Stimulated activated memory B cell treated with anti-CD40 and anti-IgM and Interleukin-4, amounts not matched to agents 10 μg/mL and 1 μg/mL and 100 μg/mL, for 72 hours (primary cell): ENCODE measurements at regions not wholly inside any gene's neighbourhood (a gene's known extent, or its start where the extent isn't known, plus 50 kb on each side); places are given as distances from the start of the nearest gene placed in this dataset.

ENCODE experiments used
- ATAC-seq: fragments of 150-1000 bp; cut with Tn5 transposase; 2 replicates; pipeline ENCODE4 v1.10.0; 2021
- H3K27ac Mint-ChIP-seq: one replicate; pipeline ENCODE4 v1.8.0; 2022; ENCODE audit warnings: mild to moderate bottlenecking, mixed read lengths
- H3K27me3 Mint-ChIP-seq: one replicate; pipeline ENCODE4 v1.8.0; 2022; ENCODE audit warnings: mixed read lengths
- H3K36me3 Mint-ChIP-seq: one replicate; pipeline ENCODE4 v1.8.0; 2022; ENCODE audit warnings: mixed read lengths
- H3K4me1 Mint-ChIP-seq: one replicate; pipeline ENCODE4 v1.8.0; 2022; ENCODE audit warnings: mixed read lengths
- H3K4me3 Mint-ChIP-seq: one replicate; pipeline ENCODE4 v1.8.0; 2022; ENCODE audit warnings: mild to moderate bottlenecking, moderate library complexity, mixed read lengths
- H3K9me3 Mint-ChIP-seq: one replicate; pipeline ENCODE4 v1.8.0; 2022; ENCODE audit warnings: mixed read lengths

- Mint-ChIP-seq H3K4me1 (no peaks in the 10 kb centered on the region), H3K36me3 (no peaks in the 10 kb centered on the region), H3K4me3 (no peak overlapping the region), H3K27ac (no peak overlapping the region), H3K27me3 (peaks cover 6% of the 10 kb centered on the region), H3K9me3 (no peaks in the 10 kb centered on the region)
- no peak for ATAC-seq
Observed at GRCh38 chr4:86532851-86533250, 61.3 kb upstream of the PTPN13 start.

GRCh38 chr4:86536151-86536550, 58.0 kb upstream of the PTPN13 start:
- no peaks in the 10 kb centered on the region for H3K9me3 Mint-ChIP-seq
- peaks cover 18% of the 10 kb centered on the region for H3K27me3 Mint-ChIP-seq
- no peak for ATAC-seq
- no peaks in the 10 kb centered on the region for H3K36me3 Mint-ChIP-seq
- no peaks in the 10 kb centered on the region for H3K4me1 Mint-ChIP-seq
- no peak overlapping the region for H3K4me3 Mint-ChIP-seq
- H3K27ac Mint-ChIP-seq, result no peak overlapping the region

GRCh38 chr4:86542319-86543027, 51.6 kb upstream of the PTPN13 start:
- H3K9me3 Mint-ChIP-seq, result no peaks in the 10 kb centered on the region
- peaks cover 26% of the 10 kb centered on the region for H3K27me3 Mint-ChIP-seq
- H3K36me3 Mint-ChIP-seq, result no peaks in the 10 kb centered on the region
- no peak for ATAC-seq
- no peak overlapping the region for H3K27ac Mint-ChIP-seq
- no peaks in the 10 kb centered on the region for H3K4me1 Mint-ChIP-seq
- H3K4me3 Mint-ChIP-seq, result no peak overlapping the region

- H3K36me3 Mint-ChIP-seq, result no peaks in the 10 kb centered on the region
- no peaks in the 10 kb centered on the region for H3K4me1 Mint-ChIP-seq
- H3K27ac Mint-ChIP-seq, result no peak overlapping the region
- no peak overlapping the region for H3K4me3 Mint-ChIP-seq
- H3K9me3 Mint-ChIP-seq, result no peaks in the 10 kb centered on the region
- H3K27me3 Mint-ChIP-seq, result peaks cover 26% of the 10 kb centered on the region
- ATAC-seq, result no peak
Observed at GRCh38 chr4:86543080-86543479, 51.0 kb upstream of the PTPN13 start.

- Mint-ChIP-seq H3K27me3 (peaks cover 26% of the 10 kb centered on the region), H3K27ac (no peak overlapping the region), H3K4me1 (no peaks in the 10 kb centered on the region), H3K36me3 (no peaks in the 10 kb centered on the region), H3K4me3 (no peak overlapping the region), H3K9me3 (no peaks in the 10 kb centered on the region)
- ATAC-seq, result no peak
Observed at GRCh38 chr4:86543560-86544309, 50.4 kb upstream of the PTPN13 start.

GRCh38 chr4:86544310-86544966, 49.7 kb upstream of the PTPN13 start:
- H3K27ac Mint-ChIP-seq, result no peak overlapping the region
- H3K4me1 Mint-ChIP-seq, result no peaks in the 10 kb centered on the region
- H3K27me3 Mint-ChIP-seq, result peaks cover 26% of the 10 kb centered on the region
- no peaks in the 10 kb centered on the region for H3K9me3 Mint-ChIP-seq
- no peak for ATAC-seq
- no peak overlapping the region for H3K4me3 Mint-ChIP-seq
- no peaks in the 10 kb centered on the region for H3K36me3 Mint-ChIP-seq
